SK-N-SH (cell line): ENCODE measurements at regions not wholly inside any gene's neighbourhood (a gene's known extent, or its start where the extent isn't known, plus 50 kb on each side); places are given as distances from the start of the nearest gene placed in this dataset.

ENCODE experiments used
- CTCF ChIA-PET: fragments of 300-600, 350-600 bp; formaldehyde crosslinking; extraction: SDS; loops from one replicate; lab custom pipeline; 2021; lab: Yijun Ruan, JAX
- POLR2A ChIA-PET: fragments of 350-600 bp; sonication (Branson Sonifier 250); formaldehyde crosslinking; extraction: SDS; loops from one replicate; lab custom pipeline; 2020; ENCODE audit warnings: antibody characterized with exemption, inconsistent platforms; lab: Yijun Ruan, JAX
- DNase-seq: peaks from one replicate; pipeline ENCODE4 v3.0.0; 2012
- H2AFZ ChIP-seq: fragments of 200-600 bp; sonication (generic); 2 replicates; pipeline ENCODE4 v1.8.1; 2016; ENCODE audit warnings: antibody characterized with exemption, mild to moderate bottlenecking, low read depth
- H3F3A ChIP-seq: fragments of 200-600 bp; sonication (generic); replicated peaks from 2 replicates; pipeline ENCODE3; 2016; ENCODE audit warnings: antibody characterized with exemption, mild to moderate bottlenecking; ENCODE audit not compliant: insufficient read depth
- H3K27ac ChIP-seq, 2 experiments: fragments of 200-500 bp in 1 of 2; fragments of 200-600 bp in 1 of 2; sonication (Bioruptor generic) in 1 of 2; sonication (generic), shearing (Covaris generic) in 1 of 2; 2 replicates each; pipeline versions ENCODE4 v1.5.1 to v1.6.1; 2014 to 2016; ENCODE audit warnings: low read depth in 2 of 2, inconsistent platforms in 1 of 2, low read length in 1 of 2, mild to moderate bottlenecking in 1 of 2, mixed read lengths in 1 of 2
- H3K27me3 ChIP-seq: fragments of 200-600 bp; sonication (generic), shearing (Covaris generic); 2 replicates; pipeline ENCODE4 v1.6.1; 2016; ENCODE audit warnings: mixed run types; ENCODE audit not compliant: insufficient read depth
- H3K36me3 ChIP-seq, 2 experiments: fragments of 200-500 bp in 1 of 2; fragments of 200-600 bp in 1 of 2; sonication (Bioruptor generic) in 1 of 2; sonication (generic) in 1 of 2; replicated peaks in 1 of 2; 2 replicates each; pipeline versions ENCODE3 to v1.5.1; 2014 to 2016; ENCODE audit warnings: low read length in 1 of 2, mild to moderate bottlenecking in 1 of 2; ENCODE audit not compliant: insufficient read depth in 2 of 2, control insufficient read depth in 1 of 2
- H3K4me1 ChIP-seq, 2 experiments: fragments of 200-500 bp in 1 of 2; fragments of 200-600 bp in 1 of 2; sonication (Bioruptor generic) in 1 of 2; sonication (generic), shearing (Covaris generic) in 1 of 2; 2 replicates each; pipeline versions ENCODE4 v1.5.1 to v1.6.1; 2014 to 2016; ENCODE audit warnings: low read depth in 1 of 2, low read length in 1 of 2, mixed run types in 1 of 2; ENCODE audit not compliant: insufficient read depth in 2 of 2, control insufficient read depth in 1 of 2
- H3K4me2 ChIP-seq: fragments of 200-600 bp; sonication (generic), shearing (Covaris generic); 2 replicates; pipeline ENCODE4 v1.6.1; 2017; ENCODE audit warnings: mixed run types
- H3K4me3 ChIP-seq, 2 experiments: fragments of 200-500 bp in 1 of 2; fragments of 200-600 bp in 1 of 2; sonication (Bioruptor generic) in 1 of 2; sonication (generic), shearing (Covaris generic) in 1 of 2; 2 replicates each; pipeline versions ENCODE4 v1.5.1 to v1.8.1; 2014 to 2016; ENCODE audit warnings: low read depth in 2 of 2, inconsistent platforms in 1 of 2, low read length in 1 of 2, mild to moderate bottlenecking in 1 of 2, mixed read lengths in 1 of 2, moderate library complexity in 1 of 2
- H3K79me2 ChIP-seq: fragments of 200-600 bp; sonication (generic); 2 replicates; pipeline ENCODE4 v1.8.1; 2017; ENCODE audit warnings: mild to moderate bottlenecking; ENCODE audit not compliant: insufficient read depth
- H3K9ac ChIP-seq: fragments of 200-600 bp; sonication (generic); 2 replicates; pipeline ENCODE4 v1.6.1; 2017; ENCODE audit warnings: mixed run types
- H3K9me2 ChIP-seq: fragments of 200-600 bp; sonication (generic); 2 replicates; pipeline ENCODE4 v1.6.1; 2017; ENCODE audit warnings: mixed run types
- H3K9me3 ChIP-seq: fragments of 200-600 bp; sonication (generic); 2 replicates; pipeline ENCODE4 v1.6.1; 2017; ENCODE audit warnings: mixed run types, mild to moderate bottlenecking, moderate library complexity
- H4K20me1 ChIP-seq: fragments of 200-600 bp; sonication (generic); 2 replicates; pipeline ENCODE4 v1.6.1; 2017; ENCODE audit warnings: mild to moderate bottlenecking, mixed run types; ENCODE audit not compliant: insufficient read depth
- CHD2 ChIP-seq: fragments of 150-350 bp; IDR thresholded peaks from 2 replicates; pipeline ENCODE4 v1.6.1; 2018; ENCODE audit warnings: low read length; ENCODE audit not compliant: partially characterized antibody
- CTCF ChIP-seq: fragments of 200-600 bp; sonication (generic); IDR thresholded peaks from 2 replicates; pipeline ENCODE4 v1.6.1; 2017; ENCODE audit warnings: antibody characterized with exemption, mild to moderate bottlenecking, moderate library complexity
- ELF1 ChIP-seq: IDR thresholded peaks from 2 replicates; pipeline ENCODE4 v1.4.0; 2012
- EP300 ChIP-seq, 2 experiments: IDR thresholded peaks; 2 replicates each; pipeline versions ENCODE4 v1.4.0 to v1.6.1; 2012; ENCODE audit warnings: borderline replicate concordance in 1 of 2, low read depth in 1 of 2, low read length in 1 of 2
- FOSL2 ChIP-seq: IDR thresholded peaks from 2 replicates; pipeline ENCODE4 v1.4.0; 2012; ENCODE audit warnings: low read depth, mild to moderate bottlenecking, moderate library complexity, borderline replicate concordance
- FOXJ3 ChIP-seq: sonication (generic); formaldehyde crosslinking; IDR thresholded peaks from 2 replicates; pipeline ENCODE4 v1.5.1; 2020; ENCODE audit warnings: mild to moderate bottlenecking, missing genetic modification reagents
- FOXM1 ChIP-seq: IDR thresholded peaks from 2 replicates; pipeline ENCODE4 v1.4.0; 2012; ENCODE audit warnings: low read depth, mild to moderate bottlenecking
- MEF2A ChIP-seq: IDR thresholded peaks from 2 replicates; pipeline ENCODE4 v1.4.0; 2012; ENCODE audit warnings: low read depth, borderline replicate concordance
- NFIC ChIP-seq: IDR thresholded peaks from 2 replicates; pipeline ENCODE4 v1.4.0; 2012; ENCODE audit warnings: borderline replicate concordance
- RAD21 ChIP-seq: IDR thresholded peaks from 2 replicates; pipeline ENCODE4 v1.6.1; 2012; ENCODE audit warnings: mild to moderate bottlenecking, low read length
- RCOR1 ChIP-seq: fragments of 150-350 bp; IDR thresholded peaks from 2 replicates; pipeline ENCODE4 v1.6.1; 2017; ENCODE audit warnings: antibody characterized with exemption, low read length
- REST ChIP-seq: IDR thresholded peaks from 2 replicates; pipeline ENCODE4 v1.6.1; 2012; ENCODE audit warnings: mild to moderate bottlenecking, low read depth, low read length, moderate library complexity
- RFX5 ChIP-seq: IDR thresholded peaks from 2 replicates; pipeline ENCODE4 v1.6.1; 2012; ENCODE audit warnings: mild to moderate bottlenecking, improper control_type of control experiment, low read length
- SMC3 ChIP-seq: IDR thresholded peaks from 2 replicates; pipeline ENCODE4 v1.6.1; 2012; ENCODE audit warnings: low read depth, low read length, improper control_type of control experiment
- TAF1 ChIP-seq: IDR thresholded peaks from 2 replicates; pipeline ENCODE4 v1.6.1; 2012; ENCODE audit warnings: low read depth, mild to moderate bottlenecking, low read length, moderate library complexity, borderline replicate concordance
- TCF12 ChIP-seq: IDR thresholded peaks from 2 replicates; pipeline ENCODE4 v1.4.0; 2012
- TEAD4 ChIP-seq: IDR thresholded peaks from 2 replicates; pipeline ENCODE4 v1.4.0; 2012; ENCODE audit warnings: mild to moderate bottlenecking, borderline replicate concordance; ENCODE audit not compliant: insufficient read depth
- YY1 ChIP-seq: IDR thresholded peaks from 2 replicates; pipeline ENCODE4 v1.4.0; 2012; ENCODE audit warnings: low read depth, mild to moderate bottlenecking
- ZBTB33 ChIP-seq: IDR thresholded peaks from 2 replicates; pipeline ENCODE4 v1.4.0; 2012; ENCODE audit warnings: low read depth, borderline replicate concordance
- WGBS: methylation state at CpG from one replicate; pipeline ENCODE4 v1.1.6; 2017; ENCODE audit warnings: low lambda C conversion rate; 5-methylcytosine and 5-hydroxymethylcytosine counted together

GRCh38 chr9:118316831-118317343 lies 612.7 kb downstream of the TLR4 start:
- H3K4me2 ChIP-seq = no peak overlapping the region
- H3K79me2 ChIP-seq = no peaks in the 10 kb centered on the region
- DNase-seq = no peak
- H2AFZ ChIP-seq = no peak overlapping the region
- no peak for TF ChIP-seq MEF2A
- no peak for TF ChIP-seq RFX5
- no peak for TF ChIP-seq TAF1
- TF ChIP-seq TCF12 = no peak
- no peak for TF ChIP-seq CHD2
- no peak for TF ChIP-seq ZBTB33
- no peak for TF ChIP-seq YY1
- TF ChIP-seq CTCF = no peak
- TF ChIP-seq FOXM1 = no peak
- TF ChIP-seq FOXJ3 (CRISPR knock-in tag) = no peak
- no peak for TF ChIP-seq EP300 (IDR thresholded peaks at IDR 0.05; ENCODE audit: borderline replicate concordance in 1 of 2, low read depth in 1 of 2, low read length in 1 of 2)
- TF ChIP-seq SMC3 = no peak
- no peak for TF ChIP-seq RCOR1
- no peak for TF ChIP-seq ELF1
- no peak for TF ChIP-seq RAD21
- no peak for TF ChIP-seq FOSL2
- TF ChIP-seq REST = no peak
- no peak for TF ChIP-seq TEAD4
- no peak for TF ChIP-seq NFIC
- H3K9ac ChIP-seq = no peak overlapping the region
- CTCF ChIA-PET = interaction anchor here (0.9 to 1.0 kb wide), 2 partner anchors 7 to 17 kb away, joined by 3 read pairs; no protein-coding TSS in a partner anchor
- H3K36me3 ChIP-seq = no peaks in the 10 kb centered on the region
- WGBS = 25% methylated on average over 2 of the region's 2 CpGs
- H3K9me3 ChIP-seq = no peaks in the 10 kb centered on the region
- POLR2A ChIA-PET = no interaction called here
- H3K4me1 ChIP-seq = no peaks in the 10 kb centered on the region
- H3K4me3 ChIP-seq = no peak overlapping the region
- H3K27ac ChIP-seq = no peak overlapping the region
- no peaks in the 10 kb centered on the region for H3F3A ChIP-seq
- H4K20me1 ChIP-seq = no peaks in the 10 kb centered on the region
- no peaks in the 10 kb centered on the region for H3K27me3 ChIP-seq
- H3K9me2 ChIP-seq = no peaks in the 10 kb centered on the region
